ENCODE measurements at regions not wholly inside any gene's neighbourhood (a gene's known extent, or its start where the extent isn't known, plus 50 kb on each side); places are given as distances from the start of the nearest gene placed in this dataset.

GRCh38 chr9:16352791-16353401, 517.6 kb downstream of the BNC2 start:
- TF ChIP-seq CTCF (conservative IDR thresholded peaks at IDR 0.05 in 1 of 2, IDR thresholded peaks at IDR 0.05 in 1 of 2; ENCODE audit: extremely low read depth in 1 of 2, insufficient read depth in 1 of 2, low read depth in 1 of 2, low read length in 2 of 2): no peak
- no peak for TF ChIP-seq EZH2 (IDR thresholded peaks at IDR 0.05; ENCODE audit: borderline replicate concordance, low read length)

All from mammary epithelial cell (primary cell).